Lower leg skin (tissue), 3 donors: ENCODE measurements at regions not wholly inside any gene's neighbourhood (a gene's known extent, or its start where the extent isn't known, plus 50 kb on each side); places are given as distances from the start of the nearest gene placed in this dataset.

Experiments
- POLR2A ChIP-seq, 2 donors: fragments of 450-650 bp; IDR thresholded peaks; one replicate each; pipeline ENCODE4 v1.6.1; 2016 to 2017; ENCODE audit warnings: antibody characterized with exemption in 2 of 2, mild to moderate bottlenecking in 1 of 2, moderate library complexity in 1 of 2
- TF ChIP-seq, protein P1 (sequence below), 3 donors: fragments of 450-650 bp; IDR thresholded peaks; one replicate each; pipeline ENCODE4 v1.5.1; 2016; ENCODE audit warnings: antibody characterized with exemption in 3 of 3, mild to moderate bottlenecking in 3 of 3, moderate library complexity in 2 of 3

DNA sequence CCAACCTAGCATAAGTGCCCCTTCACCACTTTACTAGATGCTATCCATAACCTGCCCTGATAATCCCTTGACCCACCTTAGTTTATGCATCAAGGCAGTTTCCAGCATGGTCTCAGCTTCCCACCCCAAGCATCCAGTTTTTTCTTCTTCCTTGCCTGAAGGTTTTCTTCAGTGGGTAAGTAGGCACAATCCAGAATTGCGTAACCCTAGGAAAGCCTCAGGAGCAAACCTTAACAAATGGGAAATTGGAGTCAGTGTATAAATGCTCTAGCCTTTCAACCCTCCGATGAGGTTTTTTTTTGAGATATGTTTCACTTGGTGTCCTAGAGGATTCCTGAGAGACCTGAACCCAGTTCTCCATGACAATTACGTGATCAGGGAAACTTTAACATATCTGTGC lies 614.0 kb upstream of the BOD1L1 start:
- TF ChIP-seq POLR2A (IDR thresholded peaks at IDR 0.05) = no peak
- TF ChIP-seq, protein P1, sequence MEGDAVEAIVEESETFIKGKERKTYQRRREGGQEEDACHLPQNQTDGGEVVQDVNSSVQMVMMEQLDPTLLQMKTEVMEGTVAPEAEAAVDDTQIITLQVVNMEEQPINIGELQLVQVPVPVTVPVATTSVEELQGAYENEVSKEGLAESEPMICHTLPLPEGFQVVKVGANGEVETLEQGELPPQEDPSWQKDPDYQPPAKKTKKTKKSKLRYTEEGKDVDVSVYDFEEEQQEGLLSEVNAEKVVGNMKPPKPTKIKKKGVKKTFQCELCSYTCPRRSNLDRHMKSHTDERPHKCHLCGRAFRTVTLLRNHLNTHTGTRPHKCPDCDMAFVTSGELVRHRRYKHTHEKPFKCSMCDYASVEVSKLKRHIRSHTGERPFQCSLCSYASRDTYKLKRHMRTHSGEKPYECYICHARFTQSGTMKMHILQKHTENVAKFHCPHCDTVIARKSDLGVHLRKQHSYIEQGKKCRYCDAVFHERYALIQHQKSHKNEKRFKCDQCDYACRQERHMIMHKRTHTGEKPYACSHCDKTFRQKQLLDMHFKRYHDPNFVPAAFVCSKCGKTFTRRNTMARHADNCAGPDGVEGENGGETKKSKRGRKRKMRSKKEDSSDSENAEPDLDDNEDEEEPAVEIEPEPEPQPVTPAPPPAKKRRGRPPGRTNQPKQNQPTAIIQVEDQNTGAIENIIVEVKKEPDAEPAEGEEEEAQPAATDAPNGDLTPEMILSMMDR (IDR thresholded peaks at IDR 0.05) = no peak
